SK-N-SH (cell line): ENCODE measurements at regions not wholly inside any gene's neighbourhood (a gene's known extent, or its start where the extent isn't known, plus 50 kb on each side); places are given as distances from the start of the nearest gene placed in this dataset.

Source experiments
- CTCF ChIP-seq: fragments of 200-600 bp; sonication (generic); IDR thresholded peaks from 2 replicates; pipeline ENCODE4 v1.6.1; 2017; ENCODE audit warnings: antibody characterized with exemption, mild to moderate bottlenecking, moderate library complexity
- EZH2phosphoT487 ChIP-seq: fragments of 200-600 bp; sonication (generic); IDR thresholded peaks from 2 replicates; pipeline ENCODE4 v1.6.1; 2017; ENCODE audit warnings: low read depth, mixed run types, mild to moderate bottlenecking, antibody characterized with exemption, moderate library complexity, borderline replicate concordance
- MXI1 ChIP-seq: IDR thresholded peaks from 2 replicates; pipeline ENCODE4 v1.6.1; 2012; ENCODE audit warnings: mild to moderate bottlenecking, low read depth, low read length, improper control_type of control experiment
- POLR2AphosphoS5 ChIP-seq: IDR thresholded peaks from 2 replicates; pipeline ENCODE4 v1.6.1; 2012; ENCODE audit warnings: low read depth, low read length
- REST ChIP-seq: IDR thresholded peaks from 2 replicates; pipeline ENCODE4 v1.6.1; 2012; ENCODE audit warnings: mild to moderate bottlenecking, low read depth, low read length, moderate library complexity
- SMC3 ChIP-seq: IDR thresholded peaks from 2 replicates; pipeline ENCODE4 v1.6.1; 2012; ENCODE audit warnings: low read depth, low read length, improper control_type of control experiment
- TCF12 ChIP-seq: IDR thresholded peaks from 2 replicates; pipeline ENCODE4 v1.4.0; 2012
- USF2 ChIP-seq: fragments of 150-350 bp; IDR thresholded peaks from 2 replicates; pipeline ENCODE4 v1.6.1; 2017; ENCODE audit warnings: antibody characterized with exemption, low read length, low read depth, borderline replicate concordance
- ZBTB33 ChIP-seq: IDR thresholded peaks from 2 replicates; pipeline ENCODE4 v1.4.0; 2012; ENCODE audit warnings: low read depth, borderline replicate concordance

- TF ChIP-seq CTCF (no peak), MXI1 (no peak), ZBTB33 (no peak), POLR2AphosphoS5 (no peak), SMC3 (no peak), USF2 (no peak), EZH2phosphoT487 (no peak), REST (no peak), TCF12 (no peak)
Measured at GRCh38 chr2:176566961-176567360, 297.7 kb downstream of the MTX2 start.
